ENCODE measurements at regions not wholly inside any gene's neighbourhood (a gene's known extent, or its start where the extent isn't known, plus 50 kb on each side); places are given as distances from the start of the nearest gene placed in this dataset.
"Not testable (repeated sequence)": the region's sequence is repeated elsewhere in the genome, so short reads cannot be mapped to it uniquely, and the experiment has no call there.

DNA sequence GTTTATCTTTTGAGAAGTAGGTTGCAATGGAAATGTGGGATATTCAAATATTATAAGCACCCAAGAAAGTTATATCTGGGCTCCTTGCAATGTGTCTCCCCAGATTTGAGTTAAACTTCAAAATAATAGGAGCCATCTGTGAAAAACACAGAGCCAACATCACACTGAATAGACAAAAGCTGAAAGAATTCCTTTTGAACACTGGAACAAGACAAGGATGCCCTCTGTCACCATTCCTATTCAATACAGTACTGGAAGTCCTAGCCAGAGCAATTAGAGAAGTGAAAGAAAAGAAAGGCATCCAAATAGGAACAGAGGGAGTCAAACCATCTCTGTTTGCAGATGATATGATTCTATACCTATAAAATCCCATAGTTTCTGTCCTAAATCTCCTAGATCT, 114.3 kb upstream of the IL1RAPL1 start:
- no peak for FAIRE-seq

DNA sequence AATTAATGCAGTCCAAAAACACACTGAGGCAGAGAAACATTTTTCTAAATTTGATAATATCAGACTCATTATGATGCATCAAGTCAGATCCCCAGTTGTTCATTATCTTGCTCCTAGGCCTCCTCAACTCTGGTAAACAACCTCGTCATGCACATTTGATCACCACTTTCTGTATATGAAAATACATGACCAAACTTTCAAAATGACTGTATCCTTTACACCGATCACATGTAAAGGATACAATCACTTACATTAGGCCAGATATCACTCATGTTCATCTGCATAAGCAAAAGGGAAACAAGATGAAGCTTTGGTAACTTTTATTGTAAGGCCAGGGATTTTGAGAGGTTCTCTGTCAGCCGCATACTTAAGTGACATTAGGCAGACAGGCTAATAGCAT, 99.4 kb upstream of the IL1RAPL1 start:
- DNase-seq (ENCODE audit: insufficient read length, low spot score) = no peak
- FAIRE-seq = peak; percentile 62

More for the DNA sequence above, 114.3 kb upstream of the IL1RAPL1 start:
- DNase-seq (ENCODE audit: insufficient read length, low spot score) = no peak

DNA sequence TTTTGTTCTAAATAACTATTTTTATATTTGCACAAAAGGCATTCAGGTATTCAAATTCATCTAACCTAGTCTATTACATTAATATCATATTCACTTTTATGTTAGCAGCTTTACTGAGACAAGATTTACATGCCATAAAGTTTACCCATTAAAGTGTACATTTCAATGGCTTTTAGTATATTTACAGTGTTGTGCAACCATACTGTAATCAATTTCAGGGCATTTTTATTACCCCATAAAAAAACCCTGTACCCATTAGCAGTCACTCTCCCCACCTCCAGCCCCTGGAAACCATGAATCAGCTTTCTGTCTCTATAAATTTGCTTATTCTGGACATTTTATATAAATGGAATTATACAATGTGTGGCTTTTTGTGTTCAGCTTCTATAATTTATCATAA, 95.9 kb upstream of the IL1RAPL1 start:
- FAIRE-seq (no peak), DNase-seq (ENCODE audit: insufficient read length, low spot score) (no peak)

DNA sequence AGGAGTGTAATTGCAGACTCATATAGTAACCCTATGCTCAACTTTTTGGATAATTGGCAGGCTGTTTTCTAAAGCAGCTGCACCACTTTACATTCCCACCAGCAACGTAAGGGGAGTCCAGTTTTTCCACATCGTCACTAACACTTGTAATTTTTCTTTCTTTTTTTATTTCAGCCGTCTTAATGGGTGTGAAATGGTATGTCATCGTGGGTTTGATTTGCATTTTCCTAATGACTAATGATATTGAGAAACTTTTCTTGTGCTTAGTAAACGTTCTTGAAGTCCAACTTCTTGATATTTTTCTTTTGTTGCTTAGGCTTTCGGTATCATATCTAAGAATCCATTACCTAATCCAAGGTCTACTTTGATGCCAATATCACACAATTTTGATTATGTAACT, 95.3 kb upstream of the IL1RAPL1 start:
- no peak for FAIRE-seq
- no peak for DNase-seq (ENCODE audit: insufficient read length, low spot score)

DNA sequence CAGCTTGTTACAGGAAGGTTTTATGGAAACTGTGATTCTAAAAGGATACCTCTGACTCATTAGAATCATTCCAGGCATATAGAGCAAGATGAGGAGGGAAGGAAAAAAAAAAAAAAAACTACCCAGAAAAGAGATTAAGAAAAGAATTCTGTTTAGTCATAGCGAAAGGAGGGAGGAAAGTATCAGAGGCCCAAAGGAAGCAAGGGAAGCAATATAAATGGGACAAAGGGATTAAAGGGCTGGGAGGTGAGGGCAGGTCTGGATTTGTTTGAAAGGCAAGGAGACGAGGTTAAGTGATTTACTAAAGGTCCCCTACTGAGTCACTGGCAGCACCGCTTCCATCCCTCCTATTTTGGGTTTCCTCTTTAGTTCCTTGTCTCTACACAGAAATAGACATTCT, 88.6 kb upstream of the IL1RAPL1 start:
- FAIRE-seq = no peak
- DNase-seq (ENCODE audit: insufficient read length, low spot score) = peak; percentile 36

DNA sequence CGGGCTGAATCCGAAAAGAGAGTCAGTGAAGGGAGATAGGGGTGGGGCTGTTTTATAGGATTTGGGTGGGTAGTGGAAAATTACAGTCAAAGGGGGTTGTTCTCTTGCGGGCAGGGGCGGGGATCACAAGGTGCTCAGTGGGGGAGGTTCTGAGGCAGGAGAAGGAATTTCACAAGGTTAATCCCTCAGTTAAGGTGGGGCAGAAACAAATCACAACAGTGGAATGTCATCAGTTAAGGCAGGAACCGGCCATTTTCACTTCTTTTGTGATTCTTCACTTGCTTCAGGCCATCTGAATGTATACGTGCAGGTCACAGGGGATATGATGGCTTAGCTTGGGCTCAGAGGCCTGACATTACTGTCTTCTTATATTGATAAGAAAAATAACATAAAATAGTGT, 84.6 kb upstream of the IL1RAPL1 start:
- FAIRE-seq; DNase-seq (ENCODE audit: insufficient read length, low spot score): not testable (repeated sequence)

DNA sequence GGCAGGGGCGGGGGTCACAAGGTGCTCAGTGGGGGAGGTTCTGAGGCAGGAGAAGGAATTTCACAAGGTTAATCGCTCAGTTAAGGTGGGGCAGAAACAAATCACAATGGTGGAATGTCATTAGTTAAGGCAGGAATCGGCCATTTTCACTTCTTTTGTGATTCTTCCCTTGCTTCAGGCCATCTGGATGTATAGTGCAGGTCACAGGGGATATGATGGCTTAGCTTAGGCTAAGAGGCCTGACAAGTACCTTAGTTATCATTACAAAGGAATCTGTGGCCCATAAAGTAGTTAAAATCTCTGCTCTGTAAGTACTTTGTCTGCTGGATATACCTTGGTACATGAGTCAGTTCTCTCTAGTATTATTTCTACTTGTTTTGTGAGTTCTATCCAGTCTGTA, 79.6 kb upstream of the IL1RAPL1 start:
- not testable (repeated sequence) for DNase-seq (ENCODE audit: insufficient read length, low spot score); FAIRE-seq

DNA sequence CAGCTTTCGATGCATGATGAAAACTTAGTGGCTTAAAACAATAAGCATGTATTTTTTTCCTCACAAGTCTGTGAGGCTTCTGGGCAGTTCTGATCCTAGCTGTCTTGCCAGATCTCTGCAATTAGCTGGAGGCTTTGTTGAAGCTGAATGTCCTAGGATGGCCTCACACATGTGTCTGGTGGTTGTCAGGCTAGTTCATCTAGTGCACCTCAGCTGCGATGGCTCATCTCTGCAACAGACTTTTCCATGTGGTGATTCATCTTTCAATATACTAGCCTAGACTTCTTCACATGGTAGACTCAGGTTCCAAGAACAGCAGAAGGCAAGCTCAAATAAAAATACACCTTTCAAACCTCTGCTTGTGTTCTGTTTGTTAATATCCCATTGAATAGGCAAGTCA, 66.5 kb upstream of the IL1RAPL1 start:
- no peak for DNase-seq (ENCODE audit: insufficient read length, low spot score)
- peak; percentile 31 for FAIRE-seq

DNA sequence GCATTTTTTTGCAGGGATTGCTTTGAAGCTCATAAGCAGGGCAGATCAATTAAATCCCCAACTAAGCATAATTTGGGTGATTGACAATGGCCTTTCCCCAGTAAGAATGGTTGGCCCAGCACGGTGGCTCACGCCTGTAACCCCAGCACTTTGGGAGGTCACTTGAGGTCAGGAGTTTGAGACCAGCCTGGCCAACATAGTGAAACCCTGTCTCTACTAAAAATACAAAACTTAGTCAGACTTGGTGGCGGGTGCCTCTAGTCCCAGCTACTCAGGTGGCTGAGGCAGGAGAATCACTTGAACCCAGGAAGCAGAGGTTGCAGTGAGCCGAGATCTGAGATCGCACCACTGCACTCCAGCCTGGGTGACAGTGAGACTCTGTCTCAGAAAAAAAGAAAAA, 58.9 kb upstream of the IL1RAPL1 start:
- not testable (repeated sequence) for FAIRE-seq; DNase-seq (ENCODE audit: insufficient read length, low spot score)

Measured in HTR-8/SVneo (cell line).